ENCODE measurements at regions not wholly inside any gene's neighbourhood (a gene's known extent, or its start where the extent isn't known, plus 50 kb on each side); places are given as distances from the start of the nearest gene placed in this dataset.
"Not testable (repeated sequence)": the region's sequence is repeated elsewhere in the genome, so short reads cannot be mapped to it uniquely, and the experiment has no call there.

DNA sequence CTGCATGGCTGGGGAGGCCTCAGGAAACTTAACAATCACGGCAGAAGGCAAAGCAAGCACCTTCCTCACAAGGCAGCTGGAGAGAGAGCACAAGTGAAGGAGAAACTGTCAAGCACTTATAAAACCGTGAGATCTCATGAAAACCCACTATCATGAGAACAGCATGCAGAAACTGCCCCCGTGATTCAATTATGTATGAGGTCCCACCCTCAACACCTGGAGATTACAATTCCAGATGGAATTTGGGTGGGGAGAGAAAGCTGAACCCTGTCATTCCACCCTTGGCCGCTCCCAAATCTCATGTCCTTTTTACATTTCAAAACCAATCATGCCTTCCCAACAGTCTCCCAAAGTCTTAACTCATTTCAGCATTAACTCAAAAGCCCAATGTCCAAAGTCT lies 107.2 kb upstream of the ECI2 start:
- no peak for DNase-seq

DNA sequence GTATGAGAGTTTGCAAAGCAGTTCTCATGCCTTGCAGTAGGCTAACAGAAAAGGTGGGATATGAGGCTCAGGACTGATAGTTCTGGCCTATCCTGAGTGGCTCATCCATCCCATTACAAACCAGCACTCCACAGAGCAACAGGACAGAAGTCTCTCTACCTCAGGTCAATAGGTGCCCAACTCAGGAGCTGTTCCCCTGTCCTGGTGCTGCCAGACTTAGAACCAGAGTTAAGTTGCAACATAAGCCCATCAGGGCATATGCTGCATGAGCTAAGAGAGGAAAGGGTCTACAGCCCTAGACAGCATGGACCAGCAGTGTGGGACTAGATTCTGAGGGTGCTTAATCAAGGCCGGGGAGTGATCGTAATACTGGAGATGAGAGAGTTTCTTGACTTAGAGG lies 104.8 kb upstream of the ECI2 start:
- DNase-seq = no peak

DNA sequence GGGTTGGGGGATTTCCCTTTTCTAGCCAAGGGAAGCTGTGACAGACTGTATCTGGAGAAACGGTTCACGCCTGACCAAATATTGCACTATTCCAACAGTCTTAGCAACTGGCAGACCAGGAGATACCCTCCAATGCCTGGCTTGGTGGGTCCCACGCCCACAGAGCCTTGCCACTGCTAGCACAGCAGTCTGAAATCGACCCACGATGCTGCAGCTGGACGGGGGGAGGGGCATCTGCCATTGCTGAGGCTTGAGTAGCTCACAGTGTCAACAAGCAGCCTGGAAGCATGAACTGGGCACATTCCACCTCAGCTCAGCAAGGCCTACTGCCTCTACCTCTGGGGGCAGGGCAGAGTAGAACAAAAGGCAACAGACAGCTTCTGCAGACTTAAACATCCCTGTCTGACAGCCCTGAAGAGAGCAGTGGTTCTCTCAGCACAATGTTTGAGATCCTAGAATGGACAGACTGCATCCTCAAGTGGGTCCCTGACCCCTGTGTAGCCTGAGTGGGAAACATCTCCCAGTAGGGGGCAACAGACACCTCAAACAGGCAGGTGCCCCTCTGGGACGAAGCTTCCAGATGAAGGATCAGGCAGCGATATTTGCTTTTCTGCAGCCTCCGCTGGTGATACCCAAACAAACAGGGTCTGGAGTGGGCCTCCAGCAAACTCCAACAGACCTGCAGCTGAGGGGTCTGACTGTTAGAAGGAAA lies 89.9 kb upstream of the ECI2 start:
- DNase-seq = peak in 3 of 4 experiments; percentile 2 to 19 (median 14)

DNA sequence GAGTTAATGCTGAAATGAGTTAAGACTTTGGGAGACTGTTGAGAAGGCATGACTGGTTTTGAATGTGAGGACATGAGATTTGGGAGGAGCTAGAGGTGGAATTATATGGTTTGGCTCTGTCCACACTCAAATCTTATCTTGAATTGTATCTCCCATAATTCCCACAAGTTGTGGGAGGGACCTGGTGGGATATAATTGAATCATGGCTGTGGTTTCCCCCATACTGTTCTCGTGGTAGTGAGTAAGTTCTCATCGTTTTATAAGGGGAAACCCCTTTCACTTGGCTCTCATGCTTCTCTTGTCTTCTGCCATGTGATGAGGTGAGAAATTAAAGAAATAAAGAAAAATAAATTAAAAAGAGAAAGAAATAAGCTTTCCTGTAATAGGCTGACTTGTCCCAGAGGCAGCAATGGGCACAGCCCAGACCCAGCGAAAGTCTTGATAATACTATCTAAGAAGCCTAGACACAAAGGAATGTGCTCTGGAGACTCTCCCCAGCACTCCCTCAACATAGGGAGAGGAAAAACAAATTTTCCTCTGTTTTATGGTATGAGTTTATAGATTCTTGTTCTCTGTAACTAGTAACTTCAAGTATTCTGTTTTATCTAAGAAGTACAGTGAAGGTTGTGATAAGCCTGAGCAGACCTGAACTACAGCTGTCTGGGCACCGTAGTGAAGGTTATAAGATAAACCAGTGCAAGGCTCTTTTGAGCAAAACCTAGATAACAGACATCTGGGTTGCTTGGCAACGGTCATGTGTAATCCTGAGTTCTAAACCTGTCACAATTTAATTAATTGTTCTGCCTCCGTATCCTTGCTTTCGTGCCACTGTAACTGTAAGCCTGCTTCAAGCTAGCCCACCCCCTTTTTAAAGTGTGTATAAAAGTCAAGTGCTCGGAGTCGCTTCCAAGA lies 88.9 kb upstream of the ECI2 start:
- DNase-seq = peak in 1 of 4 experiments; percentile 7

DNA sequence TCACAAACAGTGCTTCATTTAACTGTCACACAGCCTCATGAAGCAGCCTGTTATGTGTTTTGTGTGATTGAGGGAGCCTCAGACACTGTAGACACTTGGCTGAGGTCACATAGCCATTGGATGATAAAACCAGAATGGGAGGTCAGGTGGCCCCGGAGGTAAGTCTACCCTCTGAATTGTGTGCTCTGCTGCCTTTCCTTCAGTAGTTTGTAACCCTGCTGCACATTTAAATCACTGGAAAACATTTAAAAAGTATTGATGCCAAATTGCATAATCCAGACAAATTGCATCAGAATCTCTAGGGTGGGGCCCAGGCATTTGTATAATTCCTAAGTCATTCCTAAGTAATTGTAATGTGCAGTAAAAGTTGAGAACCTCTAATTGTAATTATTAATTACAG lies 85.2 kb upstream of the ECI2 start:
- no peak for DNase-seq

DNA sequence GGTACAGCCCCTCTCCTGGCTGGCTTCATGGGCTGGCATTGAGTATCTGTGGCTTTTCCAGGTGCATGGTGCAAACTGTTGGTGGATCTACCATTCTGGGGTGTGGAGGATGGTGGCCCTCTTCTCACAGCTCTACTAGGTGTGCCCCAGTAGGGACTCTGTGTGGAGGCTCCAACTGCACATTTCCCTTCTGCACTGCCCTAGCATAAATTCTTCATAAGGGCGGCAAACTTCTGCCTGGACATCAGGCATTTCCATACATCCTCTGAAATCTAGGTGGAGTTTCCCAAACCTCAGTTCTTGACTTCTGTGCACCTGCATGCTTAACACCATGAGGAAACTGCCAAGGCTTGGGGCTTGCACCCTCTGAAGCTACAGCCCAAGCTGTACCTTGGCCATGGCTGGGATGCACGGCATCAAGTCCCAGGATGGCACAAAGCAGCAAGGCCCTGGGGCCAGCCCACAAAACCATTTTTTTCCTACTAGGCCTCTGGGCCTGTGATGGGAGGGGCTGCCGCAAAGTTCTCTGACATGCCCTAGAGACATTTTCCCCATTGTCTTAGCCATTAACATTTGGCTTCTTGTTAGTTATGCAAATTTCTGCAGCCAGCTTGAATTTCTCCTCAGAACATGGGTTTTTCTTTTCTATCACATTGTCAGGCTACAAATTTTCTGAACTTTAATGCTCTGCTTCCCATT lies 83.4 kb upstream of the ECI2 start:
- DNase-seq = not testable (repeated sequence)

DNA sequence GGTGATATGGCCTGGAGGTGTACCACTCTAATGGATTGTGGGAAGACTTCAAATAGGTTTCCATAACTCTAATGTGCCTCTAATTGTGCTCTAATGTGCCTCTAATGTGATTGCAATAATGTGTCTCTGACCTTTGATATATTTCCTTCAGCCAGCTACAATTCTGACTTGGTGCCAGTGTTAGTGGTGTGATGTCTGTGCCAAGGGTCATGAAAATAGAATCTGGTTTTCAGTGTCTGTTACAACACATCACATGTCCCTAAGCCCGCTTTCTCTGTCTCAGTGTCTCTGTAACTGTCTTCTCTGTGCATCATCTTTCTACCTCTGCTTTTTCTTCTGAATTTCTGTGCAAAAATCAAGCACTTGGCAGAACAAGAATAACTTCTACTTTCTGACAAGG lies 77.2 kb upstream of the ECI2 start:
- DNase-seq = no peak

DNA sequence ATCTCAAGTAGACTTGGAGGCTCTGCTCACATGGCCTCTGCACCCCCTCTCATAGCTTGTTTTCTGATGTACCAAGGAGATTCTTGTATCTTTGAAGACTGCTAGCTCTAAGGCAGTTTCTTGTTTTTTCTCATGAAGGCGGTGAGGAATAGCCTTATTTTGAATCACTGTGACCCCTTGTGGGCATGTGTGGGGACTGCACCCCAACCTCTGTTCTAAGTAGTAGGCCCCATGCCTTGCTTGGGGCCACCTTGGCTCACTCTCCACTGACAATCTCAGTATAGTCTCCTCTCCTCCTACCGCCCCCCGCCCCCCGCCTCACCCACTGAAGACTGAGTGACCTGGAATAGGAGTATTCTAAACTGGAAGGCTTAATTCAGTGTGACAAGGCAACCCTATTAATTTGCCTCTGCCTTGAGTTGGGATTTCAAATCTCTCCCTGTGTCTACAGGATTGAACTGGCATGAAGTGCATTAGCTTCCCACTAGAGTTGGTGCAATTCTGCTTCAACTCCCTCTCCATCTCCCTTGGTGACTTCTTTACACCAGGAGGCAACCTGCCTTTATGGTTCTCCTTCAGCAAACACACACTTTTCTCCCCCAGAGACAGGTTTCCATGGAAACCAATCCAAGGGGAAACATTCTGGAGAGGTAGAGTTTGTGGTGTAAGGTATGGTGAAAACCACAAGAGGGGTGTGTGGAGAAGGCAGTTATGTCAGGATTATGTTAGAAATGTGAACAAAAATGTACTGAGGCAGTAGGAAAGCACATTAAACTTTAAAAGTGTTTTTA lies 75.4 kb upstream of the ECI2 start:
- DNase-seq = peak; percentile 51 to 76 (median 65)

DNA sequence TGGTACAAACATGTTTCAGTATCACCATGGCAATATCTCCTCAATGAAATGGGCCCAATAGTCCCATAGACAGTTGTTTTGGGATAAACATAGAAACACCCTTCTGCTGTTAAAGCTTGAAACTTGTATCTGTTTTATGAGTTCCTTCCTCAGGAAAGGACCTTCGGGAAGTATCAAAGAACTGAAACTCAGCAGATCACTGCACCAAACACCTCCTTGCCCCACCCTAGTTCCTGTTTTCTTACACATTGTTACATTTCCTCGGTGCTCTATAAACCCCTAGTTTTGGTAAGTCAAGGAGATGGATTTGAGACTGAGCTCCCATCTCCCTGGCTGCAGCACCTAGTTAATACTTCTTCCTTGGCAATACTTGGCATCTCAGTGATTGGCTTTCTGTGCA lies 73.8 kb upstream of the ECI2 start:
- DNase-seq = peak; percentile 7 to 48 (median 29)

DNA sequence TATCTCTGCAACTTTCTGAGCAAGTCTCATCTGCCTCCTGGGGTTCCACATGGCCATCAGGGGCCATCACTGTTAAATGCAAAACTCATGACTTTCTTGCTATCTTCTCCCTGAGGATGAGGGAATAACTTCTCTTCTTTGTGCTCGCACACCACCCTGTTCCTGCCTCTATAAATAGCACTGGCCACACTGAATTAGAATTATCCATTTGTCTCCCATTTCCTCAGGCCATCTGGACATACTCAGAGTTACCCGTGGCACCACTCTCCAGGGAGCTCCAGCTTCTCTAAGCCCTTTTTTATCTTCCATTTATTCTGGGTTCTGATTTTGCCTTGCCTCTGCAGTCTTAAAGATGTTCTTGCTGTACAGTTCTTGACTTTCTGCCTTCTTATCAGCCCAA lies 72.8 kb upstream of the ECI2 start:
- DNase-seq = no peak

DNA sequence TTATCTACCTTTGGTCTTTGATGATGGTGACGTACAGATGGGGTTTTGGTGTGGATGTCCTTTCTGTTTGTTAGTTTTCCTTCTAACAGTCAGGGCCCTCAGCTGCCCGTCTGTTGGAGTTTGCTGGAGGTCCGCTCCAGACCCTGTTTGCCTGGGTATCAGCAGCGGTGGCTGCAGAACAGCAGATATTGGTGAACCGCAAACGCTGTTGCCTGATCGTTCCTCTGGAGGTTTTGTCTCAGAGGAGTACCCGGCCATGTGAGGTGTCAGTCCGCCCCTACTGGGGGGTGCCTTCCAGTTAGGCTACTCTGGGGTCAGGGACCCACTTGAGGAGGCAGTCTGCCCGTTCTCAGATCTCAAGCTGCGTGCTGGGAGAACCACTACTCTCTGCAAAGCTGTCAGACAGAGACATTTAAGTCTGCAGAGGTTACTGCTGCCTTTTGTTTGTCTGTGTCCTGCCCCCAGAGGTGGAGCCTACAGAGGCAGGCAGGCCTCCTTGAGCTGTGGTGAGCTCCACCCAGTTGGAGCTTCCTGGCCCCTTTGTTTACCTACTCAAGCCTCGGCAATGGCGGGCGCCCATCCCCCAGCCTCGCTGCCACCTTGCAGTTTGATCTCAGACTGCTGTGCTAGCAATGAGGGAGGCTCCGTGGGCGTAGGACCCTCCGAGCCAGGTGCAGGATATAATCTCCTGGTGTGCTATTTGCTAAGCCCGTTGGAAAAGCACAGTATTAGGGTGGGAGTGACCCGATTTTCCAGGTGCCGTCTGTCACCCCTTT lies 68.5 kb upstream of the ECI2 start:
- DNase-seq = not testable (repeated sequence)

DNA sequence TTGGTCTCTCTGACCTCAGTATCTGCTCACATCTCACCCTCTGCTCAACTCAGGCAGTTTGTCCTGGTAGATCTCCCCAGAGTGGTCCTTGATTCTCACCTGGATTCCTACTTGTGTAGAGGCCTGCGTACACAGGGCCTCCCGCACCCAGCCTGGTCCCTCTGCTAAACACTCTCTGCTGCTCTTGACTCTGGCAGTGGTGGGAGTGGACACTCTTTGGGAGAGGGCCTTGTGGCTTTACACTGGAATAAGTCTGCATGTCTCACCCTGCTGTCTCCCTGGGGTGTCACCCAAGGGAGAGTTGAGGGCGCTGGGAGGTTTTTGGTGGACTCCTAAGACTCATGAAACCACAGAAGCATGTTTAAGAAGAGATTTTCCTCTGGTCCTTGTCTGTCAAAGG lies 57.3 kb upstream of the ECI2 start:
- no peak for DNase-seq

DNA sequence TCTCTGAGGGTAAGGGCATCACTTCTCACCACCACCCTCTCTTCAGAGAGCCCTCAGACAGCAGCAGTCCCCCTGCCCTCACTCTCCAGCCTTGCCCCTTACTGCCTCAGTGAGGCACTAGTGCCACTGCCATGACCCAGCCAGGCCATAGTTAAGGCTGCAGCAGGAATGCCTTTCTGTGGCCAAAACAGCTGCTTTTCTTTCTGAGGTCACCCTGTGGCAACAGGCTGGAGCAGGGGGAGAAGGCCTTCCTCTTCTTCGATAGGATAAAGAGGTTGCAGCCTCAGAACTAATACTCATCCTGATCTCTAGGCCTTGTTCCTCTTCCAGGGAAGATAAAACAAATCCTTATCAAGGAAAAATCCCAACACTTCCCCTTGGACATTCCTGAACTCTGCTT lies 56.8 kb upstream of the ECI2 start:
- no peak for DNase-seq

DNA sequence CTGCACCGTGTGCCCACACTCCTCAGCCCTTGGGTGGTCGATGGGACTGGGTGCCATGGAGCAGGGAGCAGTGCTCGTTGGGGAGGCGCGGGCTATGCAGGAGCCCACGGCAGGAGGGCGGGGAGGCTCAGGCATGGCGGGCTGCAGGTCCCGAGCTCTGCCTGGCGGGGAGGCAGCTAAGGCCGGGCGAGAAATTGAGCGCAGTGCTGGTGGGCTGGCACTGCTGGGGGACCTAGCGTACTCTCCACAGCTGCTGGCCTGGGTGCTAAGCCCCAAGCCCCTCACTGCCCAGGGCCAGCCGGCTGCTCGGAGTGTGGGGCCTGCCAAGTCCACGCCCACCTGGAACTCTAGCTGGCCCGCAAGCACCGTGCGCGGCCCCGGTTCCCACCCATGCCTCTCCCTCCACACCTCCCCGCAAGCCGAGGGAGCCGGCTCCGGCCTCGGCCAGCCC lies 55.9 kb upstream of the ECI2 start:
- DNase-seq = no peak

DNA sequence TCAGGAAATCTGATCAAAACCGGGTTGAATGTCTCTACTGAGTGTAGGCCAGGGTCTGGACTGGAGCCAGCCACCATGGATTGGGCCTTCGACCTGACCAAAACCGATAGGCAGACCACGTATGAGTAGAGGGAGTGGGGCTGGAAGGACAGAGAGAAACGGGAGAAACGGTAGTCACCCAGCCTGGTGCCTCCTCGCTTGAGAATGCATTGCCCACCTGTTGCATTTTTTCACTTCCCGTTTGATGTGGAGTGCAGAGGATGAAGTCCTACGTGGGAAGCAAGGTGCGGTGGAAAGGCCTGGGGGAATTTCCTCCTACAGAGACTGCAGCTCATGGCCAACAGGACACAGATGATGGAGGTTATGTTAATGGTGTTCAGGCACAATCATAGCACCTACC lies 53.9 kb upstream of the ECI2 start:
- DNase-seq = no peak

DNA sequence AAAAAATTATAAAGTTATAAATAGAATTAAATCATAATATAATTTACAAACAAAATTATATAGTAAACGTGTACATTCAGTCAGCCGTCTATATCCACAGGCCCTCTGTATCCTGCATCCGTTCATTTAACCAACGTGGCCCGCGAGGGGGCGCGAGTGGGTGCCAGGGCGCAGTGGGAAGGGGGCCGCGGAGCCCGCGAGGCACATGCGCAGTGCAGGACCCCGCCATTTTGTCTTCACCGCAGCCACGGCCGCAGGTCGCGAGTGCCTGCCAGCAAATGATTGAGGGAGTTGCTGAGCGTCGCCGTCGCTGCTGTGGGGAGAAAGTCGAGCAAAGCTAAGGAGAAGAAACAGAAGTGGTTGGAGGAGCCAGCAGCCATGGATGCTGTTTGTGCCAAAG lies 53.4 kb upstream of the ECI2 start:
- DNase-seq = no peak

DNA sequence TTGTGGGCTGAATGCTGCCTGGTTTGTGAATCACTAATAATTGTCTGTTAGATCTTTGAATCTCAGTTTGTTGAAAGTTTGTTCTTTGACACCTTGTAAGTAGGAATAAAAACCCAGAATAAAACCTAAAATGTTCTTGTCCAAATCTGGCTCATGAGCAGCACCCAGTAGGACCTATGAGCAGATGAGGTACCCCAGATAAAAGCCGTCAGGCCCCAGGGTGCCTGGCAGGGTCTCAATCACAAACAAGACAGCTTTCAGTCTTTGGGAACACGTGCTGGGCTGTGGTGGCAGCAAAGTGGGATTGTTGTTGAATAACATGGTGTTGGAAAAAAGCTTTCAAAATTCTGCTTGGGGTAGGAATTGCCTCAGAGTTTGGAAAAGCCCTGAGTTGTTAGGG lies 52.1 kb upstream of the ECI2 start:
- DNase-seq = no peak

DNA sequence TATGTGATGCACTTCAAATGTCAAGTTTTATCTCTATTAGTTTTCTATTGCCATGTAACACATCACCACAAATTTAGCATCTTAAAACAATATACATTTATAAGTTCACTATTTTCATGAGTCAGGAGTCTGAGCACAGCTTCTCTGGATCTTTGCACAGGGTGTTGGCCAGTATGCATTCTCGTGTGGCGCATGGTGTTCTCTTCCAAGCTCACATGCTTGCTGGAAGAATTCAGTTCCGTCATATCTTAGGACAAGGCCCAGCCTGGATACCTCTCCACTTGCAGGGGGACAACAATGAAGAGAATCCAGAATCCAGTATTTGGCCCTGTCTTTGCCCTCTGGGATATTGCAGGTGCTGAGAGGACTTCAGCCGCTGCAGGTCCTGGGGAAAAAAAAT lies 51.0 kb upstream of the ECI2 start:
- no peak for DNase-seq

DNA sequence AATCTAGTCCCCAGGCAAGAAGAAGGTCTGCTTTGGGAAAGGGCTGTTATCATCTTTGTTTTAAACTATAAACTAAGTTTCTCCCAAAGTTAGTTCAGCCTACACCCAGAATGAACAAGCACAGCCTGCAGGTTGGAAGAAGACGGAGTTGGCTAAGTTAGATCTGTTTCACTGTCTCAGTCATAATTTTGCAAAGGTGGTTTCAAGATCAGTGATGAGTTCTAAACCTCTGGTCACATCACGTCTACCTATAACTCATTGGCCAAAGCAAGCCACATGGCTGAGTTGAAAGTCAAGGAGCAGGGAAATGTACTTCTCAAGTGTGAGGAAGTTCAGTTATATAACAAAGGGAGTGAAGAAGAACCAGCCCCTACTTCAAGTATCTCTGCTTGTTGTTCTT lies 50.5 kb upstream of the ECI2 start:
- DNase-seq = no peak

DNA sequence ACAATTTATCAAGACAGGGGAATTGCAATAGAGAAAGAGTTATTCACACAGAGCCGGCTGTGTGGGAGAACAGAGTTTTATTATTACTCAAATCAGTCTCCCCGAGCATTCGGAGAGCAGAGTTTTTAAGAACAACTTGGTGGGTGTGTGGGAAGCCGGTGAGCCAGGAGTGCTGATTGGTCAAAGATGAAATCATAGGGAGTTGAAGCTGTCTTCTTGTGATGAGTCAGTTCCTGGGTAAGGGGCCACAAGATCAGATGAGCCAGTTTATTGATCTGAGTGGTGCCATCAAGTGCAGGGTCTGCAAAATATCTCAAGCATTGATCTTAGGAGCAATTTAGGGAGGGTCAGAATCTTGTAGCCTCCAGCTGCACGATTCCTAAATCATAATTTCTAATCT lies 50.0 kb upstream of the ECI2 start:
- DNase-seq = no peak
